ENCODE measurements at regions not wholly inside any gene's neighbourhood (a gene's known extent, or its start where the extent isn't known, plus 50 kb on each side); places are given as distances from the start of the nearest gene placed in this dataset.

DNA sequence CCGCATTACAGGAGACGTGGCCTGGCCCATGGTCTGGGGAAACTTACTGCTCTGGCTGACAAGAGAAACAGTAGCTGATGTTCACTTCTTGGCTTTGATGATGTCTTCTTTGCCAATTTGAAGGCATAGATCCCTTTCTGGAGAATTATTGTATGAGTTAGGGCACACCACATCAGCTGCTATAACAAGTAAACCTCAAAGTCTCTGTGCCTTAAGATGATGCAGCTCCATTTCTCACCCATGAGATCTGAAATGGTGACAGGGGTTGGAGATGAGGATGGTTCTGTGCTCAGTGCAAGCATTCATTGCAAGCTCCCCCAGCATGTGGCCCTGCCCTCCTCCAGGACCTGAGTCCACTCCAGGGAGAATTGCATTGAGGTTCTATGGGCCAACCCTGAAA, 157.4 kb downstream of the IRX5 start:
- Mint-ChIP-seq H3K27ac (no peak overlapping the region), H3K36me3 (no peaks in the 10 kb centered on the region), H3K9me3 (no peaks in the 10 kb centered on the region), H3K27me3 (ENCODE audit: low read depth in 2 of 2) (no peaks in the 10 kb centered on the region), H3K4me3 (no peak overlapping the region), H3K4me1 (no peaks in the 10 kb centered on the region)
- Histone ChIP-seq H3K9me3 (ENCODE audit: control insufficient read depth, insufficient read depth, low read length) (no peaks in the 10 kb centered on the region), H3K4me1 (ENCODE audit: control insufficient read depth, insufficient read depth, low read length) (no peaks in the 10 kb centered on the region), H3K4me3 (ENCODE audit: low read length) (no peak overlapping the region), H3K36me3 (ENCODE audit: control insufficient read depth, insufficient read depth, low read length) (no peaks in the 10 kb centered on the region), H3K27ac (ENCODE audit: low read length) (no peak overlapping the region), H3K27me3 (ENCODE audit: control insufficient read depth, insufficient read depth, low read length) (no peaks in the 10 kb centered on the region)
- ATAC-seq (no peak), DNase-seq (no peak)
- intact Hi-C loops (cut with micrococcal nuclease) = no loop called here
- 98% methylated on average over 2 of the region's 2 CpGs for WGBS (ENCODE audit: insufficient coverage)
- TF ChIP-seq, protein P1, sequence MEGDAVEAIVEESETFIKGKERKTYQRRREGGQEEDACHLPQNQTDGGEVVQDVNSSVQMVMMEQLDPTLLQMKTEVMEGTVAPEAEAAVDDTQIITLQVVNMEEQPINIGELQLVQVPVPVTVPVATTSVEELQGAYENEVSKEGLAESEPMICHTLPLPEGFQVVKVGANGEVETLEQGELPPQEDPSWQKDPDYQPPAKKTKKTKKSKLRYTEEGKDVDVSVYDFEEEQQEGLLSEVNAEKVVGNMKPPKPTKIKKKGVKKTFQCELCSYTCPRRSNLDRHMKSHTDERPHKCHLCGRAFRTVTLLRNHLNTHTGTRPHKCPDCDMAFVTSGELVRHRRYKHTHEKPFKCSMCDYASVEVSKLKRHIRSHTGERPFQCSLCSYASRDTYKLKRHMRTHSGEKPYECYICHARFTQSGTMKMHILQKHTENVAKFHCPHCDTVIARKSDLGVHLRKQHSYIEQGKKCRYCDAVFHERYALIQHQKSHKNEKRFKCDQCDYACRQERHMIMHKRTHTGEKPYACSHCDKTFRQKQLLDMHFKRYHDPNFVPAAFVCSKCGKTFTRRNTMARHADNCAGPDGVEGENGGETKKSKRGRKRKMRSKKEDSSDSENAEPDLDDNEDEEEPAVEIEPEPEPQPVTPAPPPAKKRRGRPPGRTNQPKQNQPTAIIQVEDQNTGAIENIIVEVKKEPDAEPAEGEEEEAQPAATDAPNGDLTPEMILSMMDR (IDR thresholded peaks at IDR 0.05) = no peak

DNA sequence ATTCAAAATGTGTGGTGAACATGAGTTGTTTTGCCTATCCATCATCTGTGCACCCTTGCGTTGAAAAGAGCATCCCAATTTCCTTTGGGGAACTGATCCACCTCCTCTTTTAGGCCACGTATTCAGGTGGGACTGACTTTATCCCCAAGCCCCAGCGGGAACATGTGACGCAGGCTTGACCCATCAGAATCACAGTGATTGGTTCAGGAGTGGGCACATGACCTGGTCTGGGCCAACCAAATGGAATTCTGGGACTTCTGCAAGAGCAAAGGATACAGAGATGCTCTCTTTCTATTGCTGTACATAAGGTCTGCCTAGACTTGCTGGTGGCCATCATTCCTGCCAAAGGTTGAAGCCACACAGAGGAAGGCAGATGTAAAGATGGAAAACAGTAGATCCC, 158.9 kb downstream of the IRX5 start:
- TF ChIP-seq, protein P1 (IDR thresholded peaks at IDR 0.05) = no peak
- WGBS (ENCODE audit: insufficient coverage) = 96% methylated on average over 4 of the region's 4 CpGs
- Histone ChIP-seq H3K27ac (ENCODE audit: low read length) (no peak overlapping the region), H3K27me3 (ENCODE audit: control insufficient read depth, insufficient read depth, low read length) (no peaks in the 10 kb centered on the region), H3K4me1 (ENCODE audit: control insufficient read depth, insufficient read depth, low read length) (no peaks in the 10 kb centered on the region), H3K36me3 (ENCODE audit: control insufficient read depth, insufficient read depth, low read length) (no peaks in the 10 kb centered on the region), H3K4me3 (ENCODE audit: low read length) (no peak overlapping the region), H3K9me3 (ENCODE audit: control insufficient read depth, insufficient read depth, low read length) (no peaks in the 10 kb centered on the region)
- intact Hi-C loops (cut with micrococcal nuclease) = no loop called here
- Mint-ChIP-seq H3K36me3 (no peaks in the 10 kb centered on the region), H3K27ac (no peak overlapping the region), H3K4me3 (no peak overlapping the region), H3K27me3 (ENCODE audit: low read depth in 2 of 2) (no peaks in the 10 kb centered on the region), H3K4me1 (no peaks in the 10 kb centered on the region), H3K9me3 (no peaks in the 10 kb centered on the region)
- DNase-seq (no peak), ATAC-seq (no peak)

DNA sequence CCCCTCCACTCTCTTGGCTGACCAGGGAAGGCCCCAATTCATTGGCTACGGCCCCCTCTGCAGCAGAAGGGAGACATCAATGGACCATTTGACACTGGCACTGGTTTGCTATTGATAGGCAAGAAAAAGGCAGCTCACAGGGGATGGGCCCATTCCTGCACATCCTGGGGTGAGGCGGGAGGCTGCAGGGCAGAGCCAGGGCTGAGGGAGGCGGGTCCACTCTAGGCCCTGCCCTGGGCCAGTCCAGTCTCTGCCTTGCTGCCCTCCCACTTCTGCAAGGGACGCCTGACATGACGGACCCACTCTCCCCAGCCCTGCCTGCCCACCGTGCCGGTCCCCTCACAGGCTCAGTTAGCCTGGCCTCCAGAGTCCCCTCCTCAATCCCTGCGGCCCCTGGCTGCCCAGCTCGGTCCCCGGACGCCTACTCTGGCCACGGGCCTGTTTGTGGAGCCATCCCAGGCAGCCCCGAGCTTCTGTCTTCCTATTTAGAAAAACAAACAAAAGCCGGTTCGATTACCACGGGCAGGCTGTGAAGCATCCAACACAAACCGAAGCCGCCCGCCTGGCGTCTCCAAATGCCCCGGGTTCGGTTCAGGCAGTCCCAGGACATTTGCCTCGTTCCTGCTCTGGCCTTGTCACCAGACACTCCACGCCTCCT, 160.7 kb downstream of the IRX5 start:
- Histone ChIP-seq H3K27ac (ENCODE audit: low read length) (no peak overlapping the region), H3K4me1 (ENCODE audit: control insufficient read depth, insufficient read depth, low read length) (no peaks in the 10 kb centered on the region), H3K9me3 (ENCODE audit: control insufficient read depth, insufficient read depth, low read length) (no peaks in the 10 kb centered on the region), H3K36me3 (ENCODE audit: control insufficient read depth, insufficient read depth, low read length) (no peaks in the 10 kb centered on the region), H3K27me3 (ENCODE audit: control insufficient read depth, insufficient read depth, low read length) (no peaks in the 10 kb centered on the region), H3K4me3 (ENCODE audit: low read length) (no peak overlapping the region)
- 84% methylated on average over 24 of the region's 24 CpGs for WGBS (ENCODE audit: insufficient coverage)
- ATAC-seq (no peak), DNase-seq (no peak)
- H3K27ac Mint-ChIP-seq = no peak overlapping the region
- no peaks in the 10 kb centered on the region for H3K36me3 Mint-ChIP-seq
- no peaks in the 10 kb centered on the region for H3K4me1 Mint-ChIP-seq
- TF ChIP-seq, protein P1 (IDR thresholded peaks at IDR 0.05) = no peak
- H3K4me3 Mint-ChIP-seq = no peak overlapping the region
- H3K9me3 Mint-ChIP-seq = no peaks in the 10 kb centered on the region
- no peaks in the 10 kb centered on the region for H3K27me3 Mint-ChIP-seq (ENCODE audit: low read depth in 2 of 2)
- intact Hi-C loops (cut with micrococcal nuclease) = no loop called here

DNA sequence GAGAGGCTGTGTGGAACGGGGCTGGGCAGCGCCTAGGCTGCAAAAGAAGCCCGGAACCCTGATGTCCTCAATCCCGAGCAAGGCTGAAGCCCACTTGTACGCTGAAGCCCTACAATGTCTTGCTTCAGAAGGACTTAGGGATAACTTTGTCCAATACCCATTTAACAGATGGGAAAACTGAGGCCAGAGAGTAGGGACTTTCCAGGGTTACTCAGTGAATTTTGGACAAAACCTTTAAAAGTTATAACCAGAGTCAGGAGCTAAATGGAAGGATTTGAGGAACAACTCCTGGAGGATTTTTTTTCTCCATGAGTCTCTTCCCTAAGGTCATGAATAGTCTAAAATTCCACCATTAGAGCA, 161.2 kb downstream of the IRX5 start:
- WGBS (ENCODE audit: insufficient coverage) = 91% methylated on average over 5 of the region's 5 CpGs
- Histone ChIP-seq H3K27me3 (ENCODE audit: control insufficient read depth, insufficient read depth, low read length) (no peaks in the 10 kb centered on the region), H3K27ac (ENCODE audit: low read length) (no peak overlapping the region), H3K9me3 (ENCODE audit: control insufficient read depth, insufficient read depth, low read length) (no peaks in the 10 kb centered on the region), H3K36me3 (ENCODE audit: control insufficient read depth, insufficient read depth, low read length) (no peaks in the 10 kb centered on the region), H3K4me3 (ENCODE audit: low read length) (no peak overlapping the region), H3K4me1 (ENCODE audit: control insufficient read depth, insufficient read depth, low read length) (no peaks in the 10 kb centered on the region)
- Mint-ChIP-seq H3K27ac (no peak overlapping the region), H3K27me3 (ENCODE audit: low read depth in 2 of 2) (no peaks in the 10 kb centered on the region), H3K9me3 (no peaks in the 10 kb centered on the region), H3K4me3 (no peak overlapping the region), H3K36me3 (no peaks in the 10 kb centered on the region), H3K4me1 (no peaks in the 10 kb centered on the region)
- DNase-seq (no peak), ATAC-seq (no peak)
- intact Hi-C loops (cut with micrococcal nuclease) = no loop called here
- TF ChIP-seq, protein P1 (IDR thresholded peaks at IDR 0.05) = no peak
